Body of pancreas (tissue), 4 donors: ENCODE measurements at regions not wholly inside any gene's neighbourhood (a gene's known extent, or its start where the extent isn't known, plus 50 kb on each side); places are given as distances from the start of the nearest gene placed in this dataset.

ENCODE experiments used
- CTCF ChIP-seq, 7 experiments: fragments of 450-650 bp in 4 of 7; fragments of 200-600 bp in 3 of 7; sonication (generic) in 3 of 7; IDR thresholded peaks; one replicate each; pipeline ENCODE4 v1.5.1; 2016 to 2019; ENCODE audit warnings: antibody characterized with exemption in 7 of 7
- POLR2A ChIP-seq, 3 donors: fragments of 450-650 bp; IDR thresholded peaks; one replicate each; pipeline ENCODE4 v1.6.1; 2016; ENCODE audit warnings: antibody characterized with exemption in 3 of 3, mild to moderate bottlenecking in 2 of 3

- TF ChIP-seq CTCF (IDR thresholded peaks at IDR 0.05) (no peak), POLR2A (IDR thresholded peaks at IDR 0.05) (no peak)
Measured at GRCh38 chr7:109094-109493, 83.3 kb upstream of the FAM20C start.
